ENCODE measurements at regions not wholly inside any gene's neighbourhood (a gene's known extent, or its start where the extent isn't known, plus 50 kb on each side); places are given as distances from the start of the nearest gene placed in this dataset.

DNA sequence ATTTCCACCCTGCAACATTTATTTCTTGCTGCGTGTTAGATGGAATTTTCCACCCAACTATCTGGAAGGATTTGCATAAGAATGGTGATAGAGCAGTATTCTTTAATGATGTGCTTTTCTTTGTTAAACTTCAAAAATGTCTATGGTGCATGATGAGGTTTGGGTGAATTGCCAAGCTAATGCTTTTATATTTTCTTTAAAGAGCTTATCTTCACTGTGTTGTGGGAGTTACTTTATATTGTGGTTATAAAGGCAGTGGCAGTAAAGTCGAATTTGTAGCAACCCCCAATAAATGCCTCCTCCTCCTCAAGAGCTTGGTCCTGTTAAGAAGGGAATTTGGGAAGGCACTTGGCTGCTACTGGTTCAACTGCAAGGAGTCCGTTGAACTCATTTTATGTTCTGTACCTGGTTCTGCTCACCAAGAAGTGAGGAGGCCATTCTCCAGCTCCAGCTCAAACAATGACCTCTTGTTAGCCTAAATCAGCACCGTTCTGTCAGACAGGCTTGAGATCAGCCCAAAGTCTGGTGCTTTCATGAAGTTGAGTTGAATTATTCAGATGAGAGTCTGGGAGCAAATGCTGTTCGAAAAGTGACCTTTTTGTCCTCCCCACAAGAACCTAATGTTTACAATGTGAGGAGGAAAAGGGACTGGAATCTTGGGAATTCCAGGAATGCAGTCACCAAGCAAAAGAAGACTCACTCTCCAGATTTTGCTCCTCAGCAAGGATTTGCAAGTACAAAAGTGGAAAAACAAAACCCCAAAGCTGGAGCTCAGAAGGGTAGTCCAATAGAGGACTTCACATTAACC, 217.0 kb downstream of the TMEM38B start:
- Histone ChIP-seq H3K9ac (ENCODE audit: low read length) (no peak overlapping the region), H3K4me2 (ENCODE audit: low read length) (peak overlapping the region; percentile 63), H3K27ac (ENCODE audit: low read length) (no peak overlapping the region), H3K9me3 (ENCODE audit: low read length) (no peaks in the 10 kb centered on the region), H3K36me3 (ENCODE audit: low read depth, low read length) (no peaks in the 10 kb centered on the region), H4K20me1 (ENCODE audit: low read length) (no peaks in the 10 kb centered on the region), H3K79me2 (ENCODE audit: low read length) (no peaks in the 10 kb centered on the region), H2AFZ (ENCODE audit: low read length) (no peak overlapping the region), H3K4me3 (ENCODE audit: low read length) (peak overlapping the region; percentile 4; the same call in 1 of the 2 replicates), H3F3A (ENCODE audit: low read length, unreplicated experiment) (no peaks in the 10 kb centered on the region), H3K27me3 (ENCODE audit: low read length) (no peaks in the 10 kb centered on the region), H3K4me1 (ENCODE audit: insufficient read depth, low read length) (peaks cover 40% of the 10 kb centered on the region), H3K9me2 (replicated peaks; ENCODE audit: low read length) (no peaks in the 10 kb centered on the region)
- ChIA-PET CTCF (no interaction called here), POLR2A (ENCODE audit: unreplicated experiment) (interaction anchor here (0.6 kb wide), 1 partner anchor 1130 kb away, joined by 4 read pairs; no protein-coding TSS in a partner anchor)
- peak; percentile 21 for ATAC-seq
- intact Hi-C loops (cut with micrococcal nuclease): loop anchor here (5.0 kb wide), 2 partner anchors 151 to 511 kb away; no protein-coding TSS in a partner anchor
- TF ChIP-seq, protein P1, sequence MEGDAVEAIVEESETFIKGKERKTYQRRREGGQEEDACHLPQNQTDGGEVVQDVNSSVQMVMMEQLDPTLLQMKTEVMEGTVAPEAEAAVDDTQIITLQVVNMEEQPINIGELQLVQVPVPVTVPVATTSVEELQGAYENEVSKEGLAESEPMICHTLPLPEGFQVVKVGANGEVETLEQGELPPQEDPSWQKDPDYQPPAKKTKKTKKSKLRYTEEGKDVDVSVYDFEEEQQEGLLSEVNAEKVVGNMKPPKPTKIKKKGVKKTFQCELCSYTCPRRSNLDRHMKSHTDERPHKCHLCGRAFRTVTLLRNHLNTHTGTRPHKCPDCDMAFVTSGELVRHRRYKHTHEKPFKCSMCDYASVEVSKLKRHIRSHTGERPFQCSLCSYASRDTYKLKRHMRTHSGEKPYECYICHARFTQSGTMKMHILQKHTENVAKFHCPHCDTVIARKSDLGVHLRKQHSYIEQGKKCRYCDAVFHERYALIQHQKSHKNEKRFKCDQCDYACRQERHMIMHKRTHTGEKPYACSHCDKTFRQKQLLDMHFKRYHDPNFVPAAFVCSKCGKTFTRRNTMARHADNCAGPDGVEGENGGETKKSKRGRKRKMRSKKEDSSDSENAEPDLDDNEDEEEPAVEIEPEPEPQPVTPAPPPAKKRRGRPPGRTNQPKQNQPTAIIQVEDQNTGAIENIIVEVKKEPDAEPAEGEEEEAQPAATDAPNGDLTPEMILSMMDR (conservative IDR thresholded peaks at IDR 0.05; ENCODE audit: low read depth, low read length): no peak
- no peak for TF ChIP-seq EZH2phosphoT487 (IDR thresholded peaks at IDR 0.05; ENCODE audit: borderline replicate concordance, low read length)
- no peak for TF ChIP-seq EZH2 (IDR thresholded peaks at IDR 0.05; ENCODE audit: low read length, unreplicated experiment)
- DNase-seq: peak; percentile 65
- no TSS peak for BruUV-seq (replicated peaks)

DNA sequence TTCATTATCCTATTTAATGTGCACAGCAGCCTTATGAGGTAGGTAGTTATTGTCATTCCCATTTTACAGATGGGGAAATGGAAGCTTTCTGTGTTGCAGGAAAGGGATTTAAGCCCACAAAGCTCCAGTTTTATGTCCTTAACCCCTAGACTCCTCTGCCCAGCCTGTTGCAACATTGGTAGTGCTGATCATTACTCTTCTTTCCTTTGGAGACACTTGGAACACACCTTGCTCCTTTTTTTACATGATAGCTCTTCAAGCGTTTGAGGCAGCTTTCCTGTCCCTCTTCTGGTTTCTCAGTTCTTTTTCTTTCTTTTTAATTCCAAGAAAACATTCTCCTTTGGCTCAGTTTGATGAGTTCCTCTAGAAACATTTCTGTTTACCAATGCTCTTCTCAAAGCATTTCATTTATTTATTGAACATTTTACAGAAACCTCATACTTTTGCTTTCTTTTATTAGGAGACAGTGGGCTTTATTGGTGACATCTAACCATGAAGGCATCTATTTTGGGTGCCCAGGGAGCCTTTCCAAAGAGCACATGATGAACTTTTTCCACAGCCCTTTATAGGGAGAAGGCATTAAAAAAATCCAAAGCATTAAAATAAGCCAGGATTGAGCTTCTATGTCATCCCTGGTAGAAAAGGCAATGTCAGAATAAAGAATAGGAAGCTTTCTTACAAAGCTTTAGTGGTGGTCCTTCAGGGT, 218.0 kb downstream of the TMEM38B start:
- peaks cover 40% of the 10 kb centered on the region for H3K4me1 ChIP-seq (ENCODE audit: insufficient read depth, low read length)
- peak overlapping the region; percentile 63 for H3K4me2 ChIP-seq (ENCODE audit: low read length)
- TF ChIP-seq EZH2phosphoT487 (IDR thresholded peaks at IDR 0.05; ENCODE audit: borderline replicate concordance, low read length) (no peak), EZH2 (IDR thresholded peaks at IDR 0.05; ENCODE audit: low read length, unreplicated experiment) (no peak)
- TF ChIP-seq, protein P1 (conservative IDR thresholded peaks at IDR 0.05; ENCODE audit: low read depth, low read length): no peak

More for the DNA sequence above, 218.0 kb downstream of the TMEM38B start:
- no TSS peak for BruUV-seq (replicated peaks)
- no peaks in the 10 kb centered on the region for H3K79me2 ChIP-seq (ENCODE audit: low read length)
- no peak overlapping the region for H2AFZ ChIP-seq (ENCODE audit: low read length)
- ATAC-seq (peak; percentile 12), DNase-seq (no peak)
- H3K9ac ChIP-seq (ENCODE audit: low read length): no peak overlapping the region
- peak overlapping the region; percentile 34; the same call in 1 of the 2 replicates for H3K4me3 ChIP-seq (ENCODE audit: low read length)
- intact Hi-C loops (cut with micrococcal nuclease): loop anchor here (5.0 kb wide), 2 partner anchors 150 to 510 kb away; no protein-coding TSS in a partner anchor
- no peaks in the 10 kb centered on the region for H3K27me3 ChIP-seq (ENCODE audit: low read length)
- ChIA-PET POLR2A (ENCODE audit: unreplicated experiment) (no interaction called here), CTCF (no interaction called here)
- H3K36me3 ChIP-seq (ENCODE audit: low read depth, low read length): no peaks in the 10 kb centered on the region
- no peaks in the 10 kb centered on the region for H3K9me2 ChIP-seq (replicated peaks; ENCODE audit: low read length)
- H3K9me3 ChIP-seq (ENCODE audit: low read length): no peaks in the 10 kb centered on the region
- no peaks in the 10 kb centered on the region for H3F3A ChIP-seq (ENCODE audit: low read length, unreplicated experiment)
- peak overlapping the region; percentile 24 for H3K27ac ChIP-seq (ENCODE audit: low read length)
- H4K20me1 ChIP-seq (ENCODE audit: low read length): no peaks in the 10 kb centered on the region
